ENCODE measurements at regions not wholly inside any gene's neighbourhood (a gene's known extent, or its start where the extent isn't known, plus 50 kb on each side); places are given as distances from the start of the nearest gene placed in this dataset.

GRCh38 chr10:123513870-123514269, 152.3 kb upstream of the GPR26 start:
- Histone ChIP-seq H3K36me3 (ENCODE audit: low read depth) (no peaks in the 10 kb centered on the region), H3K4me3 (no peak overlapping the region), H3K4me1 (ENCODE audit: low read depth) (no peaks in the 10 kb centered on the region), H3K9me3 (no peaks in the 10 kb centered on the region)
- intact Hi-C loops (cut with DNase I, micrococcal nuclease) = no loop called here
- no peak for TF ChIP-seq CTCF (IDR thresholded peaks at IDR 0.05)
- ATAC-seq = no peak
- no peak for DNase-seq

GRCh38 chr10:123514996-123515395, 151.2 kb upstream of the GPR26 start:
- intact Hi-C loops (cut with DNase I, micrococcal nuclease) = no loop called here
- Histone ChIP-seq H3K4me1 (ENCODE audit: low read depth) (no peaks in the 10 kb centered on the region), H3K4me3 (no peak overlapping the region), H3K9me3 (no peaks in the 10 kb centered on the region), H3K36me3 (ENCODE audit: low read depth) (no peaks in the 10 kb centered on the region)
- TF ChIP-seq CTCF (IDR thresholded peaks at IDR 0.05) = no peak
- no peak for ATAC-seq
- DNase-seq = no peak

GRCh38 chr10:123515661-123516060, 150.5 kb upstream of the GPR26 start:
- ATAC-seq = no peak
- intact Hi-C loops (cut with DNase I, micrococcal nuclease) = no loop called here
- TF ChIP-seq CTCF (IDR thresholded peaks at IDR 0.05) = no peak
- Histone ChIP-seq H3K4me1 (ENCODE audit: low read depth) (no peaks in the 10 kb centered on the region), H3K4me3 (no peak overlapping the region), H3K9me3 (no peaks in the 10 kb centered on the region), H3K36me3 (ENCODE audit: low read depth) (no peaks in the 10 kb centered on the region)
- DNase-seq = no peak

- Histone ChIP-seq H3K4me3 (no peak overlapping the region), H3K9me3 (no peaks in the 10 kb centered on the region), H3K4me1 (ENCODE audit: low read depth) (no peaks in the 10 kb centered on the region), H3K36me3 (ENCODE audit: low read depth) (no peaks in the 10 kb centered on the region)
- no peak for TF ChIP-seq CTCF (IDR thresholded peaks at IDR 0.05)
- ATAC-seq = no peak
- intact Hi-C loops (cut with DNase I, micrococcal nuclease) = no loop called here
- no peak for DNase-seq
Measured at GRCh38 chr10:123516291-123516690, 149.9 kb upstream of the GPR26 start.

GRCh38 chr10:123517426-123517825, 148.7 kb upstream of the GPR26 start:
- intact Hi-C loops (cut with DNase I, micrococcal nuclease) = no loop called here
- Histone ChIP-seq H3K4me3 (no peak overlapping the region), H3K36me3 (ENCODE audit: low read depth) (no peaks in the 10 kb centered on the region), H3K4me1 (ENCODE audit: low read depth) (no peaks in the 10 kb centered on the region), H3K9me3 (no peaks in the 10 kb centered on the region)
- DNase-seq (no peak), ATAC-seq (no peak)
- TF ChIP-seq CTCF (IDR thresholded peaks at IDR 0.05) = no peak

GRCh38 chr10:123517901-123518300, 148.3 kb upstream of the GPR26 start:
- DNase-seq = no peak
- intact Hi-C loops (cut with DNase I, micrococcal nuclease) = no loop called here
- Histone ChIP-seq H3K4me1 (ENCODE audit: low read depth) (no peaks in the 10 kb centered on the region), H3K36me3 (ENCODE audit: low read depth) (no peaks in the 10 kb centered on the region), H3K4me3 (no peak overlapping the region), H3K9me3 (no peaks in the 10 kb centered on the region)
- TF ChIP-seq CTCF (IDR thresholded peaks at IDR 0.05) = no peak
- ATAC-seq = no peak
